GM19452 (cell line): ENCODE measurements at regions not wholly inside any gene's neighbourhood (a gene's known extent, or its start where the extent isn't known, plus 50 kb on each side); places are given as distances from the start of the nearest gene placed in this dataset.

Source experiments
- ATAC-seq: cut with Tn5 transposase; IDR thresholded peaks from one replicate; pipeline ENCODE4 v1.9.1; 2021; ENCODE audit not compliant: unreplicated experiment

DNA sequence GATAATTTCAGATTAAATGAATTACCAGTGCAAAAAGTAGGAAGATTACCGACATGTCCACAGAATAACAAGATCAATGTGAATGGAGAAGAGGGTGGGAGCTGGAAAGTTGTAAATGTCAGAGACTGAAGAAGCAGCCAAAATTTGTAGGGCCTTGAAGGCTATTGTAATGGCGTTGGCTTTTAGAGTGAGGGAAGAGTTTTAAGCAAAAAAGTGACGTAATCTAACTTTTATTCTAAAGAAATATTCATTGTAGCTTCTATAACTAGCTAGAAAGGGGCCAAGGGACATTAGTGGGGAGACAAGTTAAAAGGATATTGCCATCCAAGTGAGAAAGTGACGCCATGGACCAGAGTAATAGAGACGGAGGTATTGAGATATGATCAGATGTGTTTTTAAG lies 63.3 kb upstream of the PCDH7 start:
- no peak for ATAC-seq

DNA sequence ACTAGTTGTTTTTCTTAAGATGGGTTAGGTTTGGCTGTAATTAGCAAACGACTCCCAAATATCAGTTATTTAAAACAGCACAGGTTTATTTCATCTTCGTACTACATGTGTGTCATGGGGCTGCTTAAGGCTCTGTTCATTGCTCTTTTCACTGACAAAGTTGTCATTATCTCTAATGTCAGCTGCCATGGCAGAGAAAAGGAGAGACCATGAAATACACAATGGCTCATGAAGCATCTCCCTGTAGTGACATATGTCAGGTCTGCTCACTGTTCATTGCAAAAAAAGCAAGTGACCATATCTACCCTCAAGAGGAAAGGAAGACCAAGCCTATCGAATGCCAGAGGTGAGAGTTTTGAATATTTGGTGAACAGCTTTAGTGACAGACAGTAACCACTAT lies 52.2 kb upstream of the PCDH7 start:
- no peak for ATAC-seq

- ATAC-seq, result no peak
Measured at GRCh38 chr4:30670206-30670605, 50.0 kb upstream of the PCDH7 start.
